Activated CD4-positive, alpha-beta memory T cell treated with anti-CD3 and anti-CD28 coated beads for 36 hours (primary cell): ENCODE measurements at regions not wholly inside any gene's neighbourhood (a gene's known extent, or its start where the extent isn't known, plus 50 kb on each side); places are given as distances from the start of the nearest gene placed in this dataset.
"Not testable (repeated sequence)": the region's sequence is repeated elsewhere in the genome, so short reads cannot be mapped to it uniquely, and the experiment has no call there.

Source experiments
- CTCF ChIA-PET: fragments of 350-600 bp; sonication (Branson Sonifier 250); formaldehyde crosslinking; loops from one replicate; lab custom pipeline; 2021; ENCODE audit warnings: antibody characterized with exemption, inconsistent platforms; lab: Charles Lee
- POLR2A ChIA-PET: fragments of 350-600 bp; sonication (Branson Sonifier 250); formaldehyde crosslinking; loops from one replicate; lab custom pipeline; 2021; ENCODE audit warnings: antibody characterized with exemption; lab: Charles Lee
- DNase-seq: peaks from one replicate; pipeline ENCODE4 v3.0.0-alpha.2; 2020
- H3K27ac Mint-ChIP-seq: one replicate; pipeline ENCODE4 v1.8.0; 2021; ENCODE audit warnings: mixed read lengths
- H3K27me3 Mint-ChIP-seq: one replicate; pipeline ENCODE4 v1.8.0; 2021; ENCODE audit warnings: mixed read lengths
- H3K36me3 Mint-ChIP-seq: one replicate; pipeline ENCODE4 v1.8.0; 2021; ENCODE audit warnings: mixed read lengths
- H3K4me1 Mint-ChIP-seq: one replicate; pipeline ENCODE4 v1.8.0; 2021; ENCODE audit warnings: low read depth, mixed read lengths
- H3K4me3 Mint-ChIP-seq: one replicate; pipeline ENCODE4 v1.8.0; 2021; ENCODE audit warnings: mild to moderate bottlenecking, mixed read lengths
- H3K9me3 Mint-ChIP-seq: one replicate; pipeline ENCODE4 v1.8.0; 2021; ENCODE audit warnings: mixed read lengths
- intact Hi-C: fragments of 100-400 bp; cut with micrococcal nuclease; formaldehyde crosslinking; loops from one replicate; pipeline ENCODE4 v1.15.1; 2023

DNA sequence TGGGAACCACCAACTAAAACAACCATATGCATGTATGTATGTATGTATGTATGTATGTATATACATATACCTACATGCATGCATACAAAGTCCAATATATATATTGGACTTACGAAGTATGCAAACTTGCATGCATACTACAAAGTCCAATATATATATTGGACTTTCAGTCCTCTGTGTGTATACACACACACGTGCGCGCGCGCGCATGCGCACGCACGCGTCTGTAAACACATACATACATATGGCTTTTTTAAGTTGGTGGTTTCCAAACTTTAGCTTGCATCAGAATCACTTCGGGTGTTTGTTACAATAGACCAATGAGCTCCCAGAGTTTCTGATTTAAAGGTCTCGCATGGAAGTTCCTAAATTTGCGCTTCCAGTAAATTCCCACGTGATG lies 197.5 kb upstream of the C1orf87 start:
- DNase-seq: no peak
- H3K36me3 Mint-ChIP-seq: no peaks in the 10 kb centered on the region
- H3K4me3 Mint-ChIP-seq: no peak overlapping the region
- H3K9me3 Mint-ChIP-seq: peaks cover 3% of the 10 kb centered on the region
- ChIA-PET POLR2A (no interaction called here), CTCF (no interaction called here)
- H3K4me1 Mint-ChIP-seq: no peaks in the 10 kb centered on the region
- H3K27me3 Mint-ChIP-seq: no peaks in the 10 kb centered on the region
- H3K27ac Mint-ChIP-seq: no peak overlapping the region
- intact Hi-C loops: no loop called here

DNA sequence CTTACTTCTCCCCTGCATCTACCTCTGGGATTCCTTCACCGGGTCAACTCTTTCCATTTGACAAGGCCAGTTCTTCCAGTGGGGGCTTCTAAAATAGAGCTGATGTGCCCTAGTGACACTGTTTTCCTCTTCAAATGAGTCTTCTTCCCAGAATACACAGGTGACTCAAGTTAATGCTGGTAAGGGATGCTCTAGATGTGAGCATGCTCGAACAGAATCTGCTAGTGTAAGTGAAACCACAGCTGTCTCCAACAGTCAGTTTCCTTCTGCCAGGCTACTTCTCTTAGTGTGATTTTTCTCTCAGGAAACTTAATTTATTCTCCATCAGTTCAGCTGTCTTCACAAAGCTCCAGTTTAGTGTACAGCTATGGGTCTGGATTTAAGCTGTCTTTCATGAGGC lies 194.9 kb upstream of the C1orf87 start:
- no peaks in the 10 kb centered on the region for H3K27me3 Mint-ChIP-seq
- no peaks in the 10 kb centered on the region for H3K4me1 Mint-ChIP-seq
- ChIA-PET POLR2A (no interaction called here), CTCF (interaction anchor here (1.0 kb wide), 1 partner anchor 13 kb away, joined by 3 read pairs; no protein-coding TSS in a partner anchor)
- H3K27ac Mint-ChIP-seq: no peak overlapping the region
- H3K9me3 Mint-ChIP-seq: peaks cover 3% of the 10 kb centered on the region
- H3K36me3 Mint-ChIP-seq: no peaks in the 10 kb centered on the region
- no peak overlapping the region for H3K4me3 Mint-ChIP-seq
- intact Hi-C loops: no loop called here
- no peak for DNase-seq

DNA sequence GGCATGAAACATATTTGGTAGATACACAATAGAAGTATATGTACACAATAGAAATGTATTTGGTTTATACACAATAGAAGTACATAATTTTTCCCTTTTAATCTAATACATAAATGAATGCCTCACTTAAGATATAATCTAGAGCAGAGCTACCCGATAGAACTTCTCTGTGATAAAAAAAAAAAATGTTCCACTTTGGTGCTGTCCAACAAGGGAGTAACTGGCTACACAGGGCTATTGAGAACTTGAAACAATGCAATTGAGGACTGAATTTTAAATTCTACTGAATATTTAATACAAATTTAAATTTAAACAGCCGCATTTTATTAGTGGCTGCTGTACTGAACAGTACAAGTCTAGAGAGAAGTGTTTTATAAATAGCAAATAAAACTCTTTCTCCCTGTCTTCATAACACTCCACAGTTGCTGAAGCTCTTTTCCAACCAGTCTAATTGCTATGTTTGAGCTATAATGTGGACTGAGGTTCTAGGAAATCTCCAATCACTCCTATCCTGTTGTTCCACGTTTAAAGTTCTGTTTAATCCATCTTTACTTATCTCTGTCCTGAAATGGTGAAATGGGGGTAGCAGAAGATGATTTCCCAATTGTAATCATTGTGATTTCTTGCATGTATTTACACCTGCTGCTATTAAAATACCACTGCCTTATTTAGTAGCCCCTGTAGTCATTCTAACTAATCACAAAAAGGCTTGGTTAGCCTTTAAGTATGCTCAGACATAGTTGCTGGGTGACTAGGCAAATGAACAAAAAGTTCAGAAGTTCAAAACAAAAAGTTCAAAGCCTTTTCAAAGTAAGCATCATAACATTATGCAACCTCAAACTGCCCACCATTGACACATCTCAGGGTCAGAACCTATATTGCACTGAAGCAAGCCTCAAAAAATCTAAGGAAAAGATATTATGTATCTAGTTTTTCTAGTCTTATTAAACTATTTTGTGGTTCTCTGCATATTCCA lies 192.3 kb upstream of the C1orf87 start:
- ChIA-PET CTCF (no interaction called here), POLR2A (no interaction called here)
- intact Hi-C loops: no loop called here
- H3K27ac Mint-ChIP-seq: no peak overlapping the region
- H3K4me3 Mint-ChIP-seq: no peak overlapping the region
- no peaks in the 10 kb centered on the region for H3K36me3 Mint-ChIP-seq
- H3K4me1 Mint-ChIP-seq: no peaks in the 10 kb centered on the region
- H3K9me3 Mint-ChIP-seq: peaks cover 3% of the 10 kb centered on the region
- H3K27me3 Mint-ChIP-seq: no peaks in the 10 kb centered on the region
- DNase-seq: no peak

DNA sequence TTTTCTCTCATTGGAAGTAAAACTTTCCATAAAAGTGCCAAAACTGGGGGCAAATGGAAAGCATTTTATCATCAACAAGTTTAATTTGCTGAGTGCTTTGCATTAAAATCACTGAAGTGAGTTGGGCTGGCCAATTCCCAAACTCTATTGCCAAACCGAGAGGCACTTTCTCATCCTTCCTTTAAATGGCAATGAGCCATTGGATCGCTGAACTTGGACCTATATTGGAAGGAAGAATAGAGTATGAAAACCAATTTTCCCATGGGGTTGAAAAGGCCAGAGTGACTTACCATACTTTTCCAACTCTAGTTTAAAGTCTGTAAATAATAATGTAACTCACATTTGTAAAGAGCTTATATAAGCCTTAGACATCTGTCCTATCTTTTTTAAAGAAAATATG lies 189.1 kb upstream of the C1orf87 start:
- Mint-ChIP-seq H3K27ac (no peak overlapping the region), H3K36me3 (no peaks in the 10 kb centered on the region), H3K4me1 (no peaks in the 10 kb centered on the region), H3K4me3 (no peak overlapping the region), H3K9me3 (no peaks in the 10 kb centered on the region), H3K27me3 (no peaks in the 10 kb centered on the region)
- intact Hi-C loops: no loop called here
- POLR2A ChIA-PET: no interaction called here
- DNase-seq: no peak
- CTCF ChIA-PET: no interaction called here

DNA sequence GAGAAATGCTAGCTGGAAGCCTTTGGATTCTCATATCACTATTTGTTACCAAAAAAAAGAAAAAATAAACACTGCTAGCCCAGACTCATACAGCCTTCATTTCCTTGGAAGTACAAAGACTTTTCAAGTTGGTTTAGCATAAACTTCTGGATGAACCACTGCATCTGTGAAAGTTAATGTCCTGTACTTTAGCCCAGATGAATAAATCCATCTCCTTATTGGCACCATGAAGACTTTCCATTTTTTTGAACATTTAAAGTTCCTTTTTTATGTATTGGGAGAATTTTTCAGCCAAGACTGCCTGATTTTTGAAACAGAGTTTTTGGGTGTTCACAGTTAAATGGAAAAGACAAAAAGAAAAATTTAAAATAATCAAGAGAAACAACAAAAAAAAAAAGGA lies 184.0 kb upstream of the C1orf87 start:
- Mint-ChIP-seq H3K27me3 (no peaks in the 10 kb centered on the region), H3K4me3 (no peak overlapping the region), H3K4me1 (no peaks in the 10 kb centered on the region), H3K9me3 (no peaks in the 10 kb centered on the region), H3K27ac (no peak overlapping the region), H3K36me3 (no peaks in the 10 kb centered on the region)
- no peak for DNase-seq
- CTCF ChIA-PET: no interaction called here
- intact Hi-C loops: no loop called here
- POLR2A ChIA-PET: no interaction called here

DNA sequence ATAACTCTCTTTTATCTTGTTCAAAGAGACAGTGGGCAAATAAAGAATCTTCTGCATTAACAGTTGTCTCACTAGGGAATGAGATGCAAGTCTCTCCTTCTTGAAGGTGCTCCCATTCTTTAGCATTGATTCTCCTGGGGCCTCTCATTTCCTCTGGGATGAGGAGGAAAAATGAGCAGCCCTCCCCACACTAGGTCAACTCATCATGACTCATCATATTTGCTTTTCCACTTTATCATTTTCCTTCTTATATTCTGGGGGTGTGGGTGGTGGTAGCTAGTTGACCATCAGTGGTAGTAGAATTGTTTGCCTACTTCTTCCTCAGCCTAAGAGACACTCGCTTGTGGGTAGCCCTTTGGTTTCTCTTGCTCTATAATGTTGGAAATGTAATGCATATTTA lies 182.0 kb upstream of the C1orf87 start:
- H3K4me3 Mint-ChIP-seq: no peak overlapping the region
- DNase-seq: no peak
- H3K27ac Mint-ChIP-seq: no peak overlapping the region
- intact Hi-C loops: no loop called here
- no peaks in the 10 kb centered on the region for H3K9me3 Mint-ChIP-seq
- no peaks in the 10 kb centered on the region for H3K27me3 Mint-ChIP-seq
- no peaks in the 10 kb centered on the region for H3K4me1 Mint-ChIP-seq
- ChIA-PET POLR2A (no interaction called here), CTCF (no interaction called here)
- H3K36me3 Mint-ChIP-seq: no peaks in the 10 kb centered on the region

DNA sequence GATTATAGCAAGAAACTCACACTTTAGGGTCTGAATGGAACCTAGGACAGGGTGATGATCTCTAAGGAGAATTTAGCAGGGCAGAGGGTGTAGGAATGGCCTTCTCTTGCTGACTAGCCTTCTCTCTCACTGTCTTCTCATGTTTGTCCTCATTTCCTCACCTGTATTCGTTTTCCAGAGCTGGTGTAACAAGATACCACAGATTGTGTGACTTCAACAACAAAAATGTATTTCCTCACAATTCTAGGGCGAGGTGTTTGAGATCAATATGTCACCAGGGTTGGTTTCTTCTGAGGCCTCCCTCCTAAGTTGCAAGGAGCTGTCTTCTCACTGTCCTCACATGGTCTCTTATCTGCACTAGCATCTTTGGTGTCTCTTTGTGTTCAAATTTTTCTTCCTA lies 177.9 kb upstream of the C1orf87 start:
- DNase-seq: no peak
- no peak overlapping the region for H3K4me3 Mint-ChIP-seq
- CTCF ChIA-PET: no interaction called here
- H3K4me1 Mint-ChIP-seq: no peaks in the 10 kb centered on the region
- H3K27ac Mint-ChIP-seq: no peak overlapping the region
- POLR2A ChIA-PET: no interaction called here
- no peaks in the 10 kb centered on the region for H3K36me3 Mint-ChIP-seq
- no peaks in the 10 kb centered on the region for H3K9me3 Mint-ChIP-seq
- intact Hi-C loops: no loop called here
- H3K27me3 Mint-ChIP-seq: no peaks in the 10 kb centered on the region

DNA sequence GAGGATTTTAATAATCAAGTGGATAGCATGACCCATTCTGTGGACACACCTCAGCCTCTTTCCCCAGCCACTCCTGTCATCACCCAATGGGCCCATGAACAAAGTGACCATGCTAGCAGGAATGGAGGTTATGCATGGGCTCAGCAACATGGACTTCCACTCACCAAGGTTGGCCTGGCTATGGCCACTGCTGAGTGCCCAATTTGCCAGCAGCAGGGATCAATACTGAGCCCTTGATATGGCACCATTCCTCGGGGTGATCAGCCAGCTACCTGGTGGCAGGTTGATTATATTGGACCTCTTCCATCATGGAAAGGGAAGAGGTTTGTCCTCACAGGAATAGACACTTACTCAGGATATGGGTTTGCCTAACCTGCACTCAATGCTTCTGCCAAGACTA lies 173.9 kb upstream of the C1orf87 start:
- H3K36me3 Mint-ChIP-seq, DNase-seq, H3K27ac Mint-ChIP-seq, H3K4me1 Mint-ChIP-seq, intact Hi-C loops, H3K4me3 Mint-ChIP-seq, POLR2A ChIA-PET, H3K27me3 Mint-ChIP-seq, H3K9me3 Mint-ChIP-seq, CTCF ChIA-PET: not testable (repeated sequence)

DNA sequence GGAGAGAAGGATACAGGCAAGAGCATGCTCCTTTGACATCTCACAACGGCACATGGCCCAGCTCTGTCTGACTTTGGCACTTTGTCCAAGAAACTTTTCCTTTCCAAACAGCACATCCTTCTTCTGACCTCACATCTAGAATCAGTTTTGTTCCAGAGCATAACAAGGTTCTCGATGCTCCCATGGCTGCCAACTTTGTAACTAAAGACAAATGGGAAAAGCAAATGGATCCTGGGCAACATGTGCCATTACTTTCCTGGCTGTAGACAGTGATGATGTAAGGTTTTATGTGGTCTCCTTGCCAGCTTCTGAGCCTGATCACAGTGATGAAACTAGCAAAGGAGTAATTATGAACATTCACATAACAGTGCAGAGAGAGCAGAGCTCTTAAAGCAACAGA lies 171.8 kb upstream of the C1orf87 start:
- CTCF ChIA-PET: no interaction called here

DNA sequence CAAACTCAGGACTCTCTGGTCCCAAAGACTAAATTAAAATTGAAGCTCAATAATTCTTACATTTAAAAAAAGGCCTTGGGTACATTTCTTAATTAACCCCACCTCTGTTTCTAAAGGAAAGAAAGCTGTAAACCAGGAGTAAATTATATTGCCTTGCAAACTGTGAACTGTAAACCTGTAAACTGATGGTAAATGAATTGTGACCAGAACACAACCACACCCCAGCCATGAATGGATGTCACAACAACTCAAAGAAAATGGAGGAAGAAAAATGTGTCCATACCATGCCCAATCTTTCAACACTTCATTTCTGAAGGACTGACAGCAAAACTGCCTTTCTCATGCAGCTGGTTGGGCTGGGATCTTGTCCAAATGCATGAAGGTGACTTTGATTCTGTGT lies 171.3 kb upstream of the C1orf87 start:
- POLR2A ChIA-PET: no interaction called here
- DNase-seq: no peak
- H3K9me3 Mint-ChIP-seq: no peaks in the 10 kb centered on the region
- no peak overlapping the region for H3K4me3 Mint-ChIP-seq
- CTCF ChIA-PET: no interaction called here
- intact Hi-C loops: no loop called here
- H3K4me1 Mint-ChIP-seq: no peaks in the 10 kb centered on the region
- H3K27me3 Mint-ChIP-seq: no peaks in the 10 kb centered on the region
- no peak overlapping the region for H3K27ac Mint-ChIP-seq
- no peaks in the 10 kb centered on the region for H3K36me3 Mint-ChIP-seq

More for the DNA sequence above, 171.8 kb upstream of the C1orf87 start:
- Mint-ChIP-seq H3K4me1 (no peaks in the 10 kb centered on the region), H3K9me3 (no peaks in the 10 kb centered on the region), H3K27me3 (no peaks in the 10 kb centered on the region), H3K4me3 (no peak overlapping the region), H3K36me3 (no peaks in the 10 kb centered on the region), H3K27ac (no peak overlapping the region)
- intact Hi-C loops: no loop called here
- POLR2A ChIA-PET: no interaction called here
- DNase-seq: no peak

DNA sequence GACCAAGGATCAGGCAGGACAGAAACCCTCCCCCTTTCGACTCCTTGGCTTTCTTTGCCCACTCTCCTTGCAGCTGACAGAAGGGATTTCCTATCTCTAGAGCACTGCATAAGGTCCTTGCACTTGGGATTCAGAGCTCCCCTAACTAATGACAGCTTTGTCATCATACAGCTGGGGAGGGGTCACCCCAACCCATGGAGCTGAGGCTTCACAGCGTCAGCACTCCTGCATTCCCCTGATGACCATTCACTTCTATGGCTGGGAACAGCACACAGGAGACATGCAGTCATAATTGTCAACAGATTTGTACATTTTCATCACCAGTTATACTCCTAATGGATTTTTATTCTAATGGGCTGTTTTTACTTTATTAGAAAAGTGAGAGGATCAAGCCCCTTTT lies 161.7 kb upstream of the C1orf87 start:
- Mint-ChIP-seq H3K36me3 (no peaks in the 10 kb centered on the region), H3K27ac (no peak overlapping the region), H3K27me3 (no peaks in the 10 kb centered on the region), H3K4me1 (no peaks in the 10 kb centered on the region), H3K4me3 (no peak overlapping the region), H3K9me3 (peaks cover 3% of the 10 kb centered on the region)
- ChIA-PET CTCF (no interaction called here), POLR2A (interaction anchor here (0.6 kb wide), 1 partner anchor 14 kb away, joined by 3 read pairs; no protein-coding TSS in a partner anchor)
- intact Hi-C loops: no loop called here
- no peak for DNase-seq

DNA sequence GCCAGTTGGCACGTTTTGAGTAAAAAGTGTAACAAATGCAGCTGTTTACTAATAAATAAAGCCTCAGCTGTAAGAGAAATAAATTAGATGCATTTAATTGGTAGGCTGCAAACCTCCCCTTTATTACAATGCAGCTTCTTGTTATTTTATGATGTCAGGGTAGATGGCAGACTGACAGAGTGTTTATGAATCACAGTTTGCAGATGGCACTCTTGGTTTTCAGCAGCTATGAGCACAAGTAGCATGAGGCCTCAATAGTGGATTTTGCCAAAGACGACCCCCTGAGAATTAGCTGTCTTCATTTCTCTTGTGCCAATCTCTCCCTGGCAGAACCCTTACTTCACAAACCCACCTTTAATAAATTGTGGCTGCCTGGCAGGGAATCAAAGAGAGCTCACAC lies 161.2 kb upstream of the C1orf87 start:
- no peaks in the 10 kb centered on the region for H3K4me1 Mint-ChIP-seq
- H3K27me3 Mint-ChIP-seq: no peaks in the 10 kb centered on the region
- intact Hi-C loops: no loop called here
- H3K36me3 Mint-ChIP-seq: no peaks in the 10 kb centered on the region
- no peak overlapping the region for H3K27ac Mint-ChIP-seq
- H3K9me3 Mint-ChIP-seq: peaks cover 3% of the 10 kb centered on the region
- ChIA-PET POLR2A (interaction anchor here (0.6 kb wide), 1 partner anchor 14 kb away, joined by 3 read pairs; no protein-coding TSS in a partner anchor), CTCF (no interaction called here)
- no peak overlapping the region for H3K4me3 Mint-ChIP-seq
- DNase-seq: no peak

DNA sequence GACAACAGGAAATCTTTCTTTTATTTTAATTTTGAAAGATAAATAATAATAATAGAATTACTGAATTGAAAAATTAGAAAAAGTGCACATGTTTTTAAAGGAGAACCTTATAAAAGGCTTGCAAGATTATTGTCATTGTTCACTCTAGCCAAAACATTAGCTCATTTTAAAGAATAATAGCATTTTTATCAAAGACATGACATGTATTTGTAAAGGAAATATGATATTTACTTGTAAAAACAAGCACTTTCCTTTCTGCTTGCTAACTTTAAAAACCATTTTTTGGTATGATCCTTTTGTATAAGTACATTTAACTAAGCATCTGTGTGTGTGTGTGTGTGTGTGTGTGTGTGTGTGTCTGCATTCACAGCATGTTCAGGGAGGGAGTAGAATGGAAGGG lies 156.3 kb upstream of the C1orf87 start:
- intact Hi-C loops: no loop called here
- CTCF ChIA-PET: interaction anchor here (0.7 kb wide), 1 partner anchor 358 kb away, joined by 3 read pairs; no protein-coding TSS in a partner anchor
- no peaks in the 10 kb centered on the region for H3K9me3 Mint-ChIP-seq

More for the DNA sequence above, 156.3 kb upstream of the C1orf87 start:
- Mint-ChIP-seq H3K4me3 (no peak overlapping the region), H3K4me1 (peaks cover 7% of the 10 kb centered on the region), H3K27me3 (no peaks in the 10 kb centered on the region), H3K36me3 (no peaks in the 10 kb centered on the region), H3K27ac (no peak overlapping the region)
- DNase-seq: no peak
- POLR2A ChIA-PET: no interaction called here
